ENCODE measurements at regions not wholly inside any gene's neighbourhood (a gene's known extent, or its start where the extent isn't known, plus 50 kb on each side); places are given as distances from the start of the nearest gene placed in this dataset.

DNA sequence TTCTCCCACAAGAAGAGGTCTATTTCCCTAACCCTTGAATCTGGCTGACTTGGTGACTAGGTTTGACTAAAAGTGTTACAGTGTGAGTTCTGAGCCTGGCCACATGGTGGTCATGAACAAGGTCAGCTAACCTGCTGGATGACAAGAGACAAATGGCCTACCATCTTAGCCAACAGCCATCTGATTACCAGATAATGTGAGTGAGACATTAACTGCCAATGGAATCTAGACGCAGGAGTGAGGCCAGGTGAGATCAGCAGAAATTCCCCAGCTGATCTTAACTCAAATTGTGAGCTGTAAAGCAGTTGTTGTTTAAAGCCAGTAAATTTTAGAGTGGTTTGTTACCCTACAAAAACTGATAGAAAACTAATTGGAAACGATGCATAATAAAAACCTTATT is 320.0 kb downstream of the BRINP2 start:
- Histone ChIP-seq H3K27ac (no peak overlapping the region), H3K27me3 (no peaks in the 10 kb centered on the region), H3K4me3 (no peak overlapping the region), H3K36me3 (no peaks in the 10 kb centered on the region), H3K4me1 (no peaks in the 10 kb centered on the region), H3K9me3 (no peaks in the 10 kb centered on the region)
- intact Hi-C loops (cut with DNase I) = no loop called here
- no peak for TF ChIP-seq POLR2A (IDR thresholded peaks at IDR 0.05)
- TF ChIP-seq POLR2AphosphoS5 (IDR thresholded peaks at IDR 0.05; ENCODE audit: insufficient read depth in 1 of 2, low read depth in 1 of 2) = no peak
- TF ChIP-seq, protein P1, sequence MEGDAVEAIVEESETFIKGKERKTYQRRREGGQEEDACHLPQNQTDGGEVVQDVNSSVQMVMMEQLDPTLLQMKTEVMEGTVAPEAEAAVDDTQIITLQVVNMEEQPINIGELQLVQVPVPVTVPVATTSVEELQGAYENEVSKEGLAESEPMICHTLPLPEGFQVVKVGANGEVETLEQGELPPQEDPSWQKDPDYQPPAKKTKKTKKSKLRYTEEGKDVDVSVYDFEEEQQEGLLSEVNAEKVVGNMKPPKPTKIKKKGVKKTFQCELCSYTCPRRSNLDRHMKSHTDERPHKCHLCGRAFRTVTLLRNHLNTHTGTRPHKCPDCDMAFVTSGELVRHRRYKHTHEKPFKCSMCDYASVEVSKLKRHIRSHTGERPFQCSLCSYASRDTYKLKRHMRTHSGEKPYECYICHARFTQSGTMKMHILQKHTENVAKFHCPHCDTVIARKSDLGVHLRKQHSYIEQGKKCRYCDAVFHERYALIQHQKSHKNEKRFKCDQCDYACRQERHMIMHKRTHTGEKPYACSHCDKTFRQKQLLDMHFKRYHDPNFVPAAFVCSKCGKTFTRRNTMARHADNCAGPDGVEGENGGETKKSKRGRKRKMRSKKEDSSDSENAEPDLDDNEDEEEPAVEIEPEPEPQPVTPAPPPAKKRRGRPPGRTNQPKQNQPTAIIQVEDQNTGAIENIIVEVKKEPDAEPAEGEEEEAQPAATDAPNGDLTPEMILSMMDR (IDR thresholded peaks at IDR 0.05) = no peak
- DNase-seq (ENCODE audit: extremely low spot score in 2 of 2) = no peak

DNA sequence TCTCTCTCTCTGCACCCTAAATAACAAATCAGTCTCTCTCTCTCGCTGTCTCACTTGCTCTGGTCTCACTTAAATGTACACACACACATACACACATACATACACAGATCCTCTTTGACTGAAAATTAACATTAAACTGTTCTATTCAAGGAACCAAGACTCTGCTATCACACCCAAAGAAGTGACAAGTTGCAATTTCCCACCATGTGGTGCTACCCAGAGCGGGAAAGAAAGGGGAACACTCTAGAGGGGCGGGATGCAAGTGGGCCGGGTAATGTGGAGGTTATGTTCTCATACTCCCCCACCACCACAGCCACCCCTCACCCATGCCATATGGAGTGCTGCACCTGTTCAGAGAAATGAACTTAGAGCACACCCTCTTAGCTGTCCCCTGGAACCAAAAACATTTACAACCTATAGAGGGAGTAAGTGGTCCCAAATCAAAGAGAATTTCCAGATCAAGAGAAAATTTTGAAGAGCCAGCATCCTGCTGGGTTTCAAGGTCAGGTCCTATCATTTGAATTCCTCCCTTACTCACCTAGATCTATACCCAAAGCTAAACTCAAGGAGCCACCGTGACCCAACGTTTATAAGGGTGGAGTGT is 319.4 kb downstream of the BRINP2 start:
- Histone ChIP-seq H3K4me3 (no peak overlapping the region), H3K9me3 (no peaks in the 10 kb centered on the region), H3K4me1 (no peaks in the 10 kb centered on the region), H3K27ac (no peak overlapping the region), H3K36me3 (no peaks in the 10 kb centered on the region), H3K27me3 (no peaks in the 10 kb centered on the region)
- TF ChIP-seq POLR2A (IDR thresholded peaks at IDR 0.05) = no peak
- TF ChIP-seq, protein P1 (IDR thresholded peaks at IDR 0.05) = no peak
- TF ChIP-seq POLR2AphosphoS5 (IDR thresholded peaks at IDR 0.05; ENCODE audit: insufficient read depth in 1 of 2, low read depth in 1 of 2) = no peak
- no peak for DNase-seq (ENCODE audit: extremely low spot score in 2 of 2)
- intact Hi-C loops (cut with DNase I) = no loop called here

DNA sequence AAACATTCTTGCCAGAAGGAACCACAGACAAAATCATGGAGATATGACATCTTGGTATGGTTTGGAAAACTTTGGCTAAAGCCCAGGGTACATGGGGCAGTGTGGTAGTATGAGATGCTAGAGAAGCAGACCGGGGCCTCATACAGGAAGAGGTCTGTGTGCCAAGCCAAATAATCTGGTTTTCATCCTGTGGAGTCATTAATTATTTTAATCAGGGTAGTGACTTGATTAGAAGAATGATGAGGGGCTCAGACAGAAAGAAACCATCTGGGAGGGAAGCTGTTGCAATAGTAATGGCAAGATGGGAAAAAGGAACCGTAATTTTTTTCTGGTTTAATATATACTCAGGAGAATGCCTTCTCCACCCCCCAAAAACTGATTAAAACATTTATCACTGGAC is 318.0 kb downstream of the BRINP2 start:
- Histone ChIP-seq H3K27ac (no peak overlapping the region), H3K36me3 (no peaks in the 10 kb centered on the region), H3K27me3 (no peaks in the 10 kb centered on the region), H3K9me3 (no peaks in the 10 kb centered on the region), H3K4me3 (no peak overlapping the region), H3K4me1 (no peaks in the 10 kb centered on the region)
- DNase-seq (ENCODE audit: extremely low spot score in 2 of 2) = no peak
- intact Hi-C loops (cut with DNase I) = no loop called here
- TF ChIP-seq POLR2A (IDR thresholded peaks at IDR 0.05) (no peak), POLR2AphosphoS5 (IDR thresholded peaks at IDR 0.05; ENCODE audit: insufficient read depth in 1 of 2, low read depth in 1 of 2) (no peak)
- TF ChIP-seq, protein P1 (IDR thresholded peaks at IDR 0.05) = no peak

DNA sequence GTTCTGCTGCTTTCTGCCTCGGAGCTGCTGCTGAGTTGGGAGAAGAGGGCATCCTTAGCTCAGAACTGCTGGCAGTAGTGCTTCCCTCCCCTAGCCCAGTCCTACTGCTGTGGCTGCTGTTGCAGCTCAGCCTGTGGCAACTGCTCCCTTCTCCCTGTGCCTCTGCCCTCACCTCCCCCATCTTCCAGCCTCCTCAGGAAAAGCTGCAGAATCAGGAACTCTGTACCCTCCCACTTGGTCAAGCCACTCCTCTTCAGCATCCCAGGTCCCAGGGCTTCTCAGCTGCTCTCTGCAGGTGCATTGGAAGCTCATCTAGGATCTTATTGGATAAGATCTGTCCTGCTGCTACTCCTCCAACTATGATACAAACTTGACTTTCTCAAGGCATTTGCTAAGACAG is 316.7 kb downstream of the BRINP2 start:
- DNase-seq (ENCODE audit: extremely low spot score in 2 of 2) = no peak
- H3K36me3 ChIP-seq = no peaks in the 10 kb centered on the region
- intact Hi-C loops (cut with DNase I) = no loop called here
- no peaks in the 10 kb centered on the region for H3K27me3 ChIP-seq
- H3K4me3 ChIP-seq = no peak overlapping the region
- no peaks in the 10 kb centered on the region for H3K9me3 ChIP-seq
- H3K27ac ChIP-seq = no peak overlapping the region
- H3K4me1 ChIP-seq = no peaks in the 10 kb centered on the region
- TF ChIP-seq, protein P1 (IDR thresholded peaks at IDR 0.05) = no peak
- TF ChIP-seq POLR2AphosphoS5 (IDR thresholded peaks at IDR 0.05; ENCODE audit: insufficient read depth in 1 of 2, low read depth in 1 of 2) (no peak), POLR2A (IDR thresholded peaks at IDR 0.05) (no peak)

DNA sequence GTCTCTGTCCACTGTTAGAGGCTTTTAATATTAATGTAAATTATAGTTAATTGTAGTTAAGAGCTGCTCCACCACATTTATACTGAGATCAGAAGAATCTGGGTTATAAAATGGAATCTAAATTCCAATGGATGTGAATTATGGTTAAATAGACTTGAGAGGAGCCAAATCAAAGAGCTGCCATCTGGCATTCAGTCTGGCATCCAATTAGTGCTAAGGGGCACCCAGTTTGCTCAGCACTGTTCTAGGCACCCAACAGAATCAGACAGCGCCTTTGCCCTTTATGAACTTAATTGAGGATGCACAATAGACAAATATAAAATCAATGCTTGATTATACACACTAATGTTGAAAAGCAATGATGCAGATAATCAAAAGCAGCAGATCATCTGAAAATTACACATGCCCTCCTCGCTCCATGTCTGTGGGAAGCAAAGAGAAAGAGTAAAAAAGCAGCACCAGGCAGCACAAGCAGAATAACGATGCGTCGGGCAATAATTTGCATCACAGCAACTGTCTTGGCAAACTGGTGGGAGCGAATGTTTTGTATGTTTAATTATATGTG is 310.1 kb downstream of the BRINP2 start:
- no peaks in the 10 kb centered on the region for H3K36me3 ChIP-seq
- TF ChIP-seq POLR2AphosphoS5 (IDR thresholded peaks at IDR 0.05; ENCODE audit: insufficient read depth in 1 of 2, low read depth in 1 of 2) (no peak), POLR2A (IDR thresholded peaks at IDR 0.05) (no peak)
- TF ChIP-seq, protein P1 (IDR thresholded peaks at IDR 0.05) = no peak
- no peak overlapping the region for H3K27ac ChIP-seq
- intact Hi-C loops (cut with DNase I) = no loop called here
- no peak overlapping the region for H3K4me3 ChIP-seq
- no peaks in the 10 kb centered on the region for H3K4me1 ChIP-seq
- no peaks in the 10 kb centered on the region for H3K9me3 ChIP-seq
- no peaks in the 10 kb centered on the region for H3K27me3 ChIP-seq
- no peak for DNase-seq (ENCODE audit: extremely low spot score in 2 of 2)
